ENCODE measurements at regions not wholly inside any gene's neighbourhood (a gene's known extent, or its start where the extent isn't known, plus 50 kb on each side); places are given as distances from the start of the nearest gene placed in this dataset.

GRCh38 chr3:190238871-190239270 is 83.4 kb downstream of the CLDN1 start:
- TF ChIP-seq, protein P1, sequence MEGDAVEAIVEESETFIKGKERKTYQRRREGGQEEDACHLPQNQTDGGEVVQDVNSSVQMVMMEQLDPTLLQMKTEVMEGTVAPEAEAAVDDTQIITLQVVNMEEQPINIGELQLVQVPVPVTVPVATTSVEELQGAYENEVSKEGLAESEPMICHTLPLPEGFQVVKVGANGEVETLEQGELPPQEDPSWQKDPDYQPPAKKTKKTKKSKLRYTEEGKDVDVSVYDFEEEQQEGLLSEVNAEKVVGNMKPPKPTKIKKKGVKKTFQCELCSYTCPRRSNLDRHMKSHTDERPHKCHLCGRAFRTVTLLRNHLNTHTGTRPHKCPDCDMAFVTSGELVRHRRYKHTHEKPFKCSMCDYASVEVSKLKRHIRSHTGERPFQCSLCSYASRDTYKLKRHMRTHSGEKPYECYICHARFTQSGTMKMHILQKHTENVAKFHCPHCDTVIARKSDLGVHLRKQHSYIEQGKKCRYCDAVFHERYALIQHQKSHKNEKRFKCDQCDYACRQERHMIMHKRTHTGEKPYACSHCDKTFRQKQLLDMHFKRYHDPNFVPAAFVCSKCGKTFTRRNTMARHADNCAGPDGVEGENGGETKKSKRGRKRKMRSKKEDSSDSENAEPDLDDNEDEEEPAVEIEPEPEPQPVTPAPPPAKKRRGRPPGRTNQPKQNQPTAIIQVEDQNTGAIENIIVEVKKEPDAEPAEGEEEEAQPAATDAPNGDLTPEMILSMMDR (IDR thresholded peaks at IDR 0.05 in 2 of 3, conservative IDR thresholded peaks at IDR 0.05 in 1 of 3; ENCODE audit: insufficient read depth in 2 of 3, low read depth in 1 of 3, low read length in 3 of 3) = no peak
- TF ChIP-seq POLR2A (conservative IDR thresholded peaks at IDR 0.05) = no peak
- TF ChIP-seq POLR2AphosphoS5 (IDR thresholded peaks at IDR 0.05; ENCODE audit: control insufficient read depth, insufficient read depth, low read depth, low read length) = no peak
- TF ChIP-seq, protein P2, sequence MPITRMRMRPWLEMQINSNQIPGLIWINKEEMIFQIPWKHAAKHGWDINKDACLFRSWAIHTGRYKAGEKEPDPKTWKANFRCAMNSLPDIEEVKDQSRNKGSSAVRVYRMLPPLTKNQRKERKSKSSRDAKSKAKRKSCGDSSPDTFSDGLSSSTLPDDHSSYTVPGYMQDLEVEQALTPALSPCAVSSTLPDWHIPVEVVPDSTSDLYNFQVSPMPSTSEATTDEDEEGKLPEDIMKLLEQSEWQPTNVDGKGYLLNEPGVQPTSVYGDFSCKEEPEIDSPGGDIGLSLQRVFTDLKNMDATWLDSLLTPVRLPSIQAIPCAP (CRISPR knock-in tag; IDR thresholded peaks at IDR 0.05; ENCODE audit: borderline replicate concordance) = no peak
- TF ChIP-seq HDGF (IDR thresholded peaks at IDR 0.05) = no peak
- TF ChIP-seq CREB1 (IDR thresholded peaks at IDR 0.05) = no peak
- TF ChIP-seq CREB1 (CRISPR knock-in tag; IDR thresholded peaks at IDR 0.05) = no peak
- TF ChIP-seq RAD21 (CRISPR knock-in tag; conservative IDR thresholded peaks at IDR 0.05 in 1 of 2, IDR thresholded peaks at IDR 0.05 in 1 of 2) = no peak

Data from K562 (cell line).